ENCODE measurements at regions not wholly inside any gene's neighbourhood (a gene's known extent, or its start where the extent isn't known, plus 50 kb on each side); places are given as distances from the start of the nearest gene placed in this dataset.
"Not testable (repeated sequence)": the region's sequence is repeated elsewhere in the genome, so short reads cannot be mapped to it uniquely, and the experiment has no call there.

DNA sequence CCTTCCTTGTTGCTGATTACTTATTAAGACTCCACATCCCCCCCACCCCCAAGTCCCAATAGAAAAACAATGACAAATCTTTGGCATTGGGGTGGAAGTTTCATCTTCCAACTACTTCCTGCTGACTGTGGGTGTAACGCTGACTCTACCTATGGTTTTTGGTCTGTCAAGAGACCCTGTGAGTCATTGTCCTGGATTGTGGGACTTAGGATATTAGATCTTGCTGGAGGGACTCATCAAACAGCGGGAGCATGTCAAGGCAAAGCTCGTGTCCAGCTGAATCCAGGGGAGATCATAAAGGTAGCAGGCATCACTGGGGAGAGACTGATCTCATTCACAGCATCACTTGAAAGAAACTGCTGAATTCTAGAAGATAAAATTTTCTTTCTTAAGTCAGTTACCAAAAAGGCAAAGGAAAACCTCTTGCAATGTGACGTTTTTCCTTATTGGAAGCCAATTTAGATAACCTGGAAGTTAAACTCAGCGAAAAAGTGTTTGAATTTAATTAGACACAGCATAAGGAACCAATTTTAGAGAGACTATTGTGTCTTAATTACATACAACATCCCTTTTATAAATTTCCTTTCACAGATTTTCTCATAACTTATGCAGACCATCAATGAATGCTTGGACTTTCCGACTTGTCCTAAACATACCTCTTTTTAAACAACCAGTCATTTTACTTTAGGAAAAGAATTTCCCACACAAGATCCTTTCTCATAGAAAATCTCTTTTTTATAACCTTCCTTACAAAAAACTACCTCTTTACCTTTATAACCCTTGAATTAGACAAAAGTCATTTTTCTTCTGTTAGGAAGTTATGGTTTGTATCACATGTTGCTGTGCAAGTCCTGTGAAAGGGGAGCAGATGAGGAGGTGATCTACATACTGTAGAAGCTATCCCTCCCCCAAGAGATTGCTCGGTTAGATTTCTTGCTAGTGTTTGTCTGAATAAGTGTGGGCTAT, 94.6 kb upstream of the SCAF11 start:
- DNase-seq: no peak

DNA sequence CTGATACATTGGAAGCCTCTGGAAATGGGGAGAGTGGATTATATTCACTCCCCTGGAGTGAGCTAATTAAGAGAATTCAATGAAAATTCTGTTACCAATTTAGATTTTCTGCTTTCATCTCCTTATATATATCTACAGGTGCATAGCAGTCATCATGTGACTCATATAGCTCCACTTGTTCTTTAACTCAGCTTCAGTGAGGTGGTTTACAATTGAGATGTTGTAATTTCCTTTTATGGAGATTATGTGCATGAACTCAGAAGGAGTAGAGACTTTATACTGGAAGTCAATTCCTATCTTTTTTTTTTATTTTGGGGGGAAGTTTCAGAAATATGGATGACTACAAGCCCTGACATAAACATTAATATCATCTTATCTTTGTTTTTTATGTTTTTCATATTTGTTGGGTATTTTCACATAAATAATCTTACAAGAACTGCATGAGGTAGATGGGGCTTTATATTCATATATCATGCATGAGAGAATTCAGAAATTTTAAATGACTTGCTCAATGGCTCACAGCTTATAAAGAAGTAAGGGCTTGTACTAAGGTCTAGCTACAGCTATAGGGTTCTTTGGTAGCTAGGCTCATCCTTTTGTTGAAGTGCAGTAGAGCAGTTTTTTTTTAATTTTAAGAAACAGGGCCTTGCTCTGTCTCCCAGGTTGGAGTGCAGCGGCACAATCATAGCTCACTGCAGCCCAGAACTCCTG, 92.3 kb upstream of the SCAF11 start:
- DNase-seq: no peak

DNA sequence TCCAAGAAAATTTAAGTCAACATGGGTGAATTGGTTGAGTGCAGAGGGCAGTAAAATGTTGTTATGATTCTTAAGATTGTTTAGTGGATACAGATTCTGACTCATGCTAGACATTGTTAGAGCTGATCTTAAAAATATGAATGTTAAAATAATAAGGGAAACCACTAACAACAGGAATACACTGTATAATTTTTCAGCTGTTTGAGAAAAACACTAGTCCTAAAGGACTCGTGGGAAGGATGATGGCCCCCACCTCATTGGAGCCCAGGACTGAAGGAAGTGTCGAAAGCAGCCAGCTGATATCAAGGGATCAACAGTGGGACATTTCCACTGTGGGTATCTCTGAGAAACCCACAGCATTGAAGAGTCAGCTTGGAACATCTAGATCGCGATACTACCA, 82.9 kb upstream of the SCAF11 start:
- no peak for DNase-seq

DNA sequence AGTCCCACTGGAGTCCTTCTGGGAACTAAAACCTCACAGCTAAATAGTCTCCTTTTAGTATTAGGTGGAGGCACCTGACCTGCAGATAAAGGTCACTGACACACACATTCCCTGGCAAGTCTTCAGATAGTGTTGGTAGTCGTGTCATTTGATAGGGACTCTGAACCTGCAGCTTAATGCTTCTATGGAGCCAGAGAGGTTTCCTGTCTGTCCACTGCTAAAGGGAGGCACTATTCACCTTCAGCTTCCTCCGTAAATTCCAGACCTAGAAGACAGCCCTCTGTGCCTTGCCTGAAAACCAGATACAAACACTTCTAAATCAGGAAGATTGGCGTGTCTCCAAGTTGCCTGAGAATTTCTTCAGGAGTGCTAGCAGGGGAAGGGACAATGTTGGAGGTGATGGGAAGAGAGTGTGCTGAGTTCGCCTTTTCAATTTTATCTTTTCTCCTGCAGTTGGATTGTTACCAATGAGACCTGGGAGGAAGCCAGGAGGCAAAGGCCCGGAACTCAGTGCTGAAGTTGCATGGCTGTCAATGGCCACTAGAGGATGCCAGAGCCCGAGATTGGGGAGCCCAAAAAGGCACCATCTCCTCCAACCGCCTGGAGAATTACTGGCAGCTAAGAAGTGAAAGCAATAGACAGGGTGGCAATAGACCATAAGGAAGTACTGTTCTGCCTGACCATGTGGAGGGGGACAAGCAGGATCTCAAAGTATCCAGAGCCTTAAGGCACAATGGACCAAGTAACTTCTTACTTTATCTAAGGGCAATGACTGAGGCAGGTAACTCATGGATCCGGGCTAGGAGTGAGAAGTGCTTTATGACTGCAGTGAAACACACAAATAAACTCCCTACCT, 81.6 kb upstream of the SCAF11 start:
- peak; percentile 56 for DNase-seq

DNA sequence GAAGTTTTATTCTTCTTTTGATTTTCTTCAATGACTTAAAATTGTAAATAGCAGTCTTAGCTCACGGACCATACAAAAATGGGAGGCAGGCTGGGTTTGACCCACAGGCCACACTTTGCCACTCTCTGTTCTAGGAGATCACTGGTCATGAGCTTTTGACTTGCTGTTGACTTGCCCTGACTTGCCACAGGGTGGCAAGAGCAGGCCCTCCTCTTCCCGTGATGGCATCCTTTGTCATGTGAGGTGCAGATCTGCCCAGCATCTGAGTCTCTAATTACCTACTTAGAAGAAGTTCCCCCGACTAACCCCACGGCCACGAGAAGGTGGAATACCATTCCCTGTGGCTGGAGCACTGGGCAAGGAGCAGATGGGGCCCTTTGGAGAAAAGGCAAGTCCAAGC, 81.0 kb upstream of the SCAF11 start:
- no peak for DNase-seq

DNA sequence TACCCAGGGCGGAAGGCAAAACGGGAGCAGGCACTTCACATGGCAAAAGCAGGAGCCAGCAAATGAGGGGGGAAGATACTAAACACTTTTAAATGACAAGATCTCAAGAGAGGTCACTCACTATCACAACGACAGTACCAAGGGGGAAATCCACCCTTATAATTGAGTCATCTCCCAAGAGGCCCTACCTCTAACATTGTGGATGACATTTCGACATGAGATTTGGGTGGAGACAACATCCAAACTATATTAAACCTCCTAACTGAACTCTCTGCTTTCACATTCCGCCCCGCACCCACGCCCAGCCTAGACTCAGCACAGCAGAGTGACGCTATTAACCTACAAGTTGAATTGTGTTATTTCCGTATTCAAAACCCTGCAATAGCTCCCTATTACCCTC, 76.7 kb upstream of the SCAF11 start:
- DNase-seq: no peak

DNA sequence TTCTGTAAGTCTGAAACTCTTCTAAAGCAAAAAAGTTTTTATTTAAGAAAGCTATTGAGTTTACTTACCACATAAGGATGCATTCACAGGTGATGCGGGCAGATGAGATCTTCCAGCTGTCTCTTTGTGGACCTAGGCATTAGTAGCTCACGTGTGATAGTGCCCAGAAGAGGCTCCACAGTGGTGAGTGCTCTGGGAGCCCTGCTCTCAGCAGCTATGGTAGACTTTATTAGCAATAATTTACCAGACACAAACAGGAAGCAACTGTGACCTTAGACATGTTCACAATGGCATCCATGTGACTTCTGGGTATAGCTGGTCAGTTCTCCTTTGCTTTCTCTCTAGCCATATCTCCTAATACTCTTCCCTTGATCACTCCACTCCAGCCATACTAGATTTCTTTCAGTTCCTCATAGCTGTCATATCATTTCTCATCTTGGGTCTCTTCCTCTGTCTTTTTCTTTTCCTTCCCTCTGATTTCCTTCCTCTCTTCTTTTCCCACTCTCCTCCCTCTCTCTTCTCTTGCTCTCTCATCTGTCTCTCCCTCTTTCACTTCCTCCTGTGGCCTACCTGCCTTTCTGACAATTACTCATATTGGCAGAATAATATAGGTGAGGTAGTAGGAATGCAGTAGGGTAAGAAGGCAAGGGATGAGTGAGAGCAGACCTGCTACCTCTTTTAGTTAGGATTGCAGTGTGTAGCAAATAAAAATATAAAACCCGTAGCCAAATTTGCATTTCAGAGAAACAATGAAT, 75.2 kb upstream of the SCAF11 start:
- no peak for DNase-seq

DNA sequence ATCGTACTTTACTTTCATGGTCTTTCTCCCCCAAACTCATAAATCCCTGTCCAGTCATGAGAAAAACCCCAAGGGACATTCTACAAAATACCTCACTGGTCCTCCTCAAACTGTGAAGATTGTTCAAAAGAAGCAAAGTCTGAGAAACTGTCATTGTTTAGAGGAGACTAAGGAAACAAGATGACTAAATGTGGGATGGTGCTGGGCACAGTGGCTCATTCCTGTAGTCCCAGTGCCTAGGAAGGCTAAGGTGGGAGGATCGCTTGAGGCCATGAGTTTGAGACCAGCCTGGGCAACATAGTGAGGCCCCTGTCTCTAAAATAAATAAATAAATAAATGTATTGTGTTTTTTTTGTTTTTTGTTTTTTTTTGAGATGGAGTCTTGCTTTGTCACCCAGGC, 74.2 kb upstream of the SCAF11 start:
- no peak for DNase-seq

DNA sequence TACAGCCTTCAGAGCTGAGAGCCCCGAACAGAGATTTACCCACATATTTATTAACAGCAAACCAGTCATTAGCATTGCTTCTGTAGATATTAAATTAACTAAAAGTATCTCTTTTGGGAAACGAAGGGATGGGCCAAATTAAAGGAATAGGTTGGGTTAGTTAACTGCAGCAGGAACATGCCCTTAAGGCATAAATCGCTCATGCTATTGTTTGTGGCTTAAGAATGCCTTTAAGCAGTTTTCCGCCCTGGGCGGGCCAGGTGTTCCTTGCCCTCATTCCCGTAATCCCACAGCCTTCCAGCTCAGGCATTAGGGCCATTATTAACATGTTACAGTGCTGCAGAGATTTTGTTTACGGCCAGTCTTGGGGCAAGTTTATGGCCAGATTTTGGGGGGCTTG, 68.3 kb upstream of the SCAF11 start:
- DNase-seq: not testable (repeated sequence)

DNA sequence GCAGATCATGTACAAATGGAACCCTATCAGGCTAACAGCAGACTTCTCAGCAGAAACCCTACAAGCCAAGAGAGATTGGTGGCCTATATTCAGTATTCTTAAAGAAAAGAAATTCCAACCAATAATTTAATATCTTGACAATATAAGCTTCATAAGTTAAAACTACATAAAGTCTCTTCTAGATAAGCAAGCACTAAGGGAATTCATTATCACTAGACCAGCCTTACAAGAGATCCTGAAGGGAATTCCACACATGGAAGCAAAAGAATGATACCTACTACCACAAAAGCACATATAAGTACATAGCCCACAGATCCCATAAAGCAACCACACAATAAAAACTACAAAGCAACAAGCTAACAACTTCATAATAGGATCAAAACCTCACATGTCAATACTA, 60.4 kb upstream of the SCAF11 start:
- DNase-seq: no peak

DNA sequence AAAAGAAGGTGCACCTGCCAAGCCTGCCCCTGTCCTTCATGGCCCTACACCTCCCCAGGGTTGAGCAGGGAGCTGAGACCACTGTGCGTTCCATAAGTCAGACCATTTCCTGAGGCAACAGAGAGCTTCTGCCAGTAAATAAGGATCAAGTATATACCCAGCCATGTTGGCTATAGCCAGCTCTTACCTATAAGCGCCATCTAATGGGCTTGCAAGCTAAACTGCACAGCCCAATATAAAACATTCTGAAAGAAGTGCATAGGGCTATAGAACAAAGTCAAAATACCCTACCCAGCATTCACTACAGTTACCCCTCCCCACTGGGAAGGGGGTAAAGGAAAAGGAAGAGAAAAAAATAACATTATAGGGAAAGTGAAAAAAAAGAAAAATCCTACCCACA, 59.3 kb upstream of the SCAF11 start:
- no peak for DNase-seq

DNA sequence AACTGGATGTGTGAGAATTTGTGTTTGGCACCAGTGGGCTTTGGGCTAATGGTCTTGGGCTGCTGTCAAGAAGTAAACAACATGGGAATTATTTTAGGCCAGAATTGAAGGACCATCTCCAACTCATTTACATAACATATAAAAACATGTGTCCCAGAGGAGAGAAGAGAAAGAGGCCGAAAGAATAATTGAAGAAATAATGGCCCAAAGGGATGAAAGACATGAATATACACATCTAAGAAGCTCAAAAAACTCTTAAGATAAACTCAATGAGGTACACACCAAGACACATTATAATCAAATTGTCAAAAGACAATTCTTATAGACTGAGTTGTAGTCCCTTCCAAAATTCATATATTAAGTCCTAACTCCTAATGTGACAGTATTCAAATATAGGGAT, 56.1 kb upstream of the SCAF11 start:
- no peak for DNase-seq

DNA sequence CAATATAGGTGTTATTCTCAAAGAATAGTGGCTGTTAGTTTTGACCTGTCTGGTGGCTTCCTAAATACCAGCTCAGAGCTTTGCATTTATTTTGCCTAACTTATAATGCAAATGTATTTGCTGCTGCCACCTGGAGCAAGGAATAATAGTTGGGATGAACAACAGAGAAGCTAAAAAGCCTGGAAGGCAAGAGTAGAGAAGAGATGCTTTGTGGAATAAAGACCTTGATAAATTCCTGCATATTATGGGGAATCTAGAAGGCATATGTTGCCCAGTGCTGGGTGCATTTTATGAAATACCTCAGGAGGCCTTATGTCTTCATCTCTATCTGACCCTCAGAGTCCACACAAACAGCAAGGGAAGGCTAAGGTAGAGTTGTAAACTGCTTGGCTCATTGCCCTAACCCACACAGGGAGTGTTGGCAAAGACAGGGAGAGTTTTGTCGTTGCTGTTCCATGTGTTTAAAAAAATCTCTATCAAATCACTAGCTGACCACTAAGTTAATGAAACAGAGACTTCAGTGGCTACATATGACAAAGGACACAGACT, 53.7 kb upstream of the SCAF11 start:
- no peak for DNase-seq

All from retina (tissue), 1 donor.